ENCODE measurements at regions not wholly inside any gene's neighbourhood (a gene's known extent, or its start where the extent isn't known, plus 50 kb on each side); places are given as distances from the start of the nearest gene placed in this dataset.

DNA sequence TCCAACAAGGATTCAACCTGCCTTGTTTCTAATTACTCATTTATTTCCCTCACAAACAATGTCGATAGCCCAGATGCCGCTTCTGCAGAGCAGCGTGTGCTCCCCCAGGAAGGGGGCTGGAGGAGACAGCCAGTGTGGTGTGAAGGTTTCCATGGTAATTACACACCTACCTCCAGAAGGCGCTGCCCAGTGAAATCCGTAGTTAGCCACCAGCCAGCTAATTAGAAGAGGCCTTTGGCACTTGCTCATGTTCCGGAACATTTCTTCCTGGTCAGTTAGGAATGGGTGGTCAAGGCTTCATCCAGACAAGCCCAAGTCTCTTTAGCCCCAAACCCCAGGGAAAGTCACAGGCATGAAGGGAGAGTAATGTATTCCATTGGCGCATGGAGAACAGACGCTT lies 342.5 kb upstream of the C16orf82 start:
- WGBS (ENCODE audit: insufficient coverage, low coverage, missing lambda C conversion rate) = under 1% methylated on average over 8 of the region's 8 CpGs
- intact Hi-C loops (cut with micrococcal nuclease) = no loop called here

More for the DNA sequence above, 342.5 kb upstream of the C16orf82 start:
- Histone ChIP-seq H3K4me2 (ENCODE audit: insufficient read depth, low read length) (no peak overlapping the region), H3K9me3 (replicated peaks; ENCODE audit: control insufficient read depth, insufficient read depth, low read depth, low read length) (no peaks in the 10 kb centered on the region), H4K20me1 (replicated peaks; ENCODE audit: control insufficient read depth, insufficient read depth, low read length) (no peaks in the 10 kb centered on the region), H3K36me3 (ENCODE audit: control insufficient read depth, insufficient read depth, low read length) (no peaks in the 10 kb centered on the region), H3K27ac (ENCODE audit: extremely low read depth, low read depth, low read length) (no peak overlapping the region), H3K9me1 (ENCODE audit: control insufficient read depth, insufficient read depth, low read length) (no peaks in the 10 kb centered on the region), H3K9ac (ENCODE audit: insufficient read depth in 1 of 2, low read depth in 2 of 2, low read length in 2 of 2) (no peak overlapping the region), H2AFZ (ENCODE audit: low read depth, low read length) (no peak overlapping the region), H3K4me1 (replicated peaks in 1 of 2; ENCODE audit: control insufficient read depth in 2 of 2, insufficient read depth in 2 of 2, low read length in 2 of 2) (no peaks in the 10 kb centered on the region), H3K27me3 (ENCODE audit: control insufficient read depth in 2 of 2, insufficient read depth in 2 of 2, low read length in 2 of 2) (no peaks in the 10 kb centered on the region; a peak in 1 of 5 replicates), H3K4me3 (no peak overlapping the region), H3K79me2 (ENCODE audit: control insufficient read depth, insufficient read depth, low read length) (no peaks in the 10 kb centered on the region)
- BruUV-seq (replicated peaks) = no TSS peak
- ATAC-seq (no peak), DNase-seq (ENCODE audit: extremely low read depth in 1 of 4, low spot score in 3 of 4) (no peak), FAIRE-seq (no peak)
- POLR2A ChIA-PET = interaction anchor here (1.0 kb wide), 1 partner anchor 9 kb away, joined by 4 read pairs; no protein-coding TSS in a partner anchor
- CTCF ChIA-PET (ENCODE audit: low intra/inter-chr PET ratio) = no interaction called here
- in situ Hi-C loops (cut with MboI) = no loop called here
- TF ChIP-seq ZBTB11 (CRISPR knock-in tag; IDR thresholded peaks at IDR 0.05) = no peak
- TF ChIP-seq ZNF384 (IDR thresholded peaks at IDR 0.05; ENCODE audit: low read depth, low read length) = no peak
- TF ChIP-seq HOXB6 (CRISPR knock-in tag; IDR thresholded peaks at IDR 0.05; ENCODE audit: borderline replicate concordance) = no peak
- no peak for TF ChIP-seq SAFB2 (IDR thresholded peaks at IDR 0.05; ENCODE audit: borderline replicate concordance, low read depth, low read length, severe bottlenecking)
- TF ChIP-seq ADNP (tag; IDR thresholded peaks at IDR 0.05) = no peak
- no peak for TF ChIP-seq TFAM (CRISPR knock-in tag; conservative IDR thresholded peaks at IDR 0.05)
- no peak for TF ChIP-seq ZNF444 (CRISPR knock-in tag; IDR thresholded peaks at IDR 0.05)
- no peak for TF ChIP-seq NR3C1 (CRISPR knock-in tag; IDR thresholded peaks at IDR 0.05)
- TF ChIP-seq TCF7 (IDR thresholded peaks at IDR 0.05; ENCODE audit: borderline replicate concordance) = no peak
- TF ChIP-seq, protein P1, sequence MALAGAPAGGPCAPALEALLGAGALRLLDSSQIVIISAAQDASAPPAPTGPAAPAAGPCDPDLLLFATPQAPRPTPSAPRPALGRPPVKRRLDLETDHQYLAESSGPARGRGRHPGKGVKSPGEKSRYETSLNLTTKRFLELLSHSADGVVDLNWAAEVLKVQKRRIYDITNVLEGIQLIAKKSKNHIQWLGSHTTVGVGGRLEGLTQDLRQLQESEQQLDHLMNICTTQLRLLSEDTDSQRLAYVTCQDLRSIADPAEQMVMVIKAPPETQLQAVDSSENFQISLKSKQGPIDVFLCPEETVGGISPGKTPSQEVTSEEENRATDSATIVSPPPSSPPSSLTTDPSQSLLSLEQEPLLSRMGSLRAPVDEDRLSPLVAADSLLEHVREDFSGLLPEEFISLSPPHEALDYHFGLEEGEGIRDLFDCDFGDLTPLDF (CRISPR knock-in tag; IDR thresholded peaks at IDR 0.05) = no peak
- no peak for TF ChIP-seq ARNT (IDR thresholded peaks at IDR 0.05)
- TF ChIP-seq FOXJ3 (CRISPR knock-in tag; IDR thresholded peaks at IDR 0.05) = no peak
- TF ChIP-seq TCFL5 (CRISPR knock-in tag; conservative IDR thresholded peaks at IDR 0.05) = no peak
- no peak for TF ChIP-seq GATAD2B (IDR thresholded peaks at IDR 0.05; ENCODE audit: borderline replicate concordance)
- no peak for TF ChIP-seq ZBTB8A (IDR thresholded peaks at IDR 0.05; ENCODE audit: partially characterized antibody)
- no peak for TF ChIP-seq SLC30A9 (CRISPR knock-in tag; IDR thresholded peaks at IDR 0.05)
- TF ChIP-seq BRD9 (IDR thresholded peaks at IDR 0.05; ENCODE audit: low read depth, partially characterized antibody) = no peak
- no peak for TF ChIP-seq ELF2 (CRISPR knock-in tag; IDR thresholded peaks at IDR 0.05)
- TF ChIP-seq ZNF695 (CRISPR knock-in tag; IDR thresholded peaks at IDR 0.05) = no peak
- TF ChIP-seq SRSF7 (optimal IDR thresholded peaks at IDR 0.05; ENCODE audit: low read depth, low read length) = no peak
